ENCODE measurements at regions not wholly inside any gene's neighbourhood (a gene's known extent, or its start where the extent isn't known, plus 50 kb on each side); places are given as distances from the start of the nearest gene placed in this dataset.

DNA sequence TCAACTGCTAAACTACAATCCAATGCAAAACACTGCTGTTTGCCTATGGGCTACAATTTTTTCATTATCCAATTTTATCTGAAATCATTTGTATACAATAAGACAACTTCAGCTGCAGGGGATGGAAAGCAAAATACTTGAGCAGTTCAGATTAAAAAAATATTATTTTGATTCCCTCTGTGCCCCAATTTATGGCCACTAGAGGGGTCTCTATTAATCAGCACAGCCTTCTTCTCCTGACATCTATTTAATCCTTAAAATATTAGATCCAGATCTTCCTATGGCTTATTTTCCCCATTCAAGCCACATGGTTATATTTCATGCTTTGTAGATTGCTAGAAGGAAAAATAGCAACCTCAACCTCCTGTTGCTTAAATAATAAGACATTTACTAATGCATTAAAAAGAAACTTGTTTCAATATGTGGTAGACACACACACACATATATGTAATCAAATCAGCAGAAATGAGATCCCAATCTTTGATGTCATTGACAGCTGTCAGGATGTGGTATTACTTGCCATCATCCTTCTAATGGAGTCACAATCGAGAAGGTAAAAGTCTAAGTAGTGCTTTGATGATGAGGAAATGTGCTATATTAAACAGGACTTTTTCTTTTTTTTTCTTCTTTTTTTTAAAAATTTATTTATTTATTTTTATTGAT is 104.2 kb downstream of the P2RY1 start:
- TF ChIP-seq, protein P1, sequence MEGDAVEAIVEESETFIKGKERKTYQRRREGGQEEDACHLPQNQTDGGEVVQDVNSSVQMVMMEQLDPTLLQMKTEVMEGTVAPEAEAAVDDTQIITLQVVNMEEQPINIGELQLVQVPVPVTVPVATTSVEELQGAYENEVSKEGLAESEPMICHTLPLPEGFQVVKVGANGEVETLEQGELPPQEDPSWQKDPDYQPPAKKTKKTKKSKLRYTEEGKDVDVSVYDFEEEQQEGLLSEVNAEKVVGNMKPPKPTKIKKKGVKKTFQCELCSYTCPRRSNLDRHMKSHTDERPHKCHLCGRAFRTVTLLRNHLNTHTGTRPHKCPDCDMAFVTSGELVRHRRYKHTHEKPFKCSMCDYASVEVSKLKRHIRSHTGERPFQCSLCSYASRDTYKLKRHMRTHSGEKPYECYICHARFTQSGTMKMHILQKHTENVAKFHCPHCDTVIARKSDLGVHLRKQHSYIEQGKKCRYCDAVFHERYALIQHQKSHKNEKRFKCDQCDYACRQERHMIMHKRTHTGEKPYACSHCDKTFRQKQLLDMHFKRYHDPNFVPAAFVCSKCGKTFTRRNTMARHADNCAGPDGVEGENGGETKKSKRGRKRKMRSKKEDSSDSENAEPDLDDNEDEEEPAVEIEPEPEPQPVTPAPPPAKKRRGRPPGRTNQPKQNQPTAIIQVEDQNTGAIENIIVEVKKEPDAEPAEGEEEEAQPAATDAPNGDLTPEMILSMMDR (conservative IDR thresholded peaks at IDR 0.05), result peak; percentile 29; the same call in 1 of the 2 replicates
- TF ChIP-seq EZH2 (IDR thresholded peaks at IDR 0.05; ENCODE audit: low read depth), result no peak

Measured in PC-9 (cell line).